ENCODE measurements at regions not wholly inside any gene's neighbourhood (a gene's known extent, or its start where the extent isn't known, plus 50 kb on each side); places are given as distances from the start of the nearest gene placed in this dataset.

DNA sequence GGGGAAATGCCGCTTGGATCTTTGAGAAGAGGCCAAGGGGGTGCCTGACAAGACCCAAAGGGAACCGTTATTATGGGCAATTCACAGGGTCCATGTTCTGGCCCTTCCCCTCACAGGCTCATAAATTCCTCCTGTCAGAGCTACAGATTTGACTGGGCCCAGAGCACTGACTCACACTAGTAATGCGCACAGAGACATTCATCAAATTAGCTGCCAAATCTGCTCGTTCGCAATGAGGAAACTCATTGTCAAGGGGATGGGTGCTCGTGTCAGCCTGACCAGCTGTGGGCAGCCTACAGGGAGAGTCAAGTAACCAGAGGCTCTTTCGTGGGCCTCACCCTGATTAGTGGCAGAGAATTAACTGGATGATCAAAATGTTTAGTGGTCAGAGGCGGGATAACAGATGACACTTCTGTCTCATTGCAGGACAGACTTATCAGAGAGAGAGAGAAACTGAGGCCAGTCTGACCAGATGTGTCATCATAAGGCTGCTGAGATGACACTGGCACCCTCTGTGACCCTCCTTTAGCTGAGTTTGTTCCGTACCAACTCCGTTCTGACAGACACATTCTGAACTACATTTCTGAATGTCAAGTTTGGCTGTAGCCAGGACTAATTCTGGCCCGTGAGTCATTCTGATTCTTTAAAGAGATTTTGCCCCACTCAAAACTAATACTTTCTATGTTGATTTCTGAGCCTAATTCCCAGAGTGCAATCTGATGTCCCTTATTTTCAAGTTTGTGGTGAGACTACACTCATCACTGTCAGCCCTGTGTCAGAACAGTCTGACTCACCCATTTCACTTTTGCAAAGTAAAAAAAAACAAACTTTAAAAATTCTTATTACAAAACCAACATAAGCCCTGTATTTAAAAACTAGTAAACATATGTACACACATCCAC is 377.1 kb downstream of the ACTL7B start:
- TF ChIP-seq, protein P1, sequence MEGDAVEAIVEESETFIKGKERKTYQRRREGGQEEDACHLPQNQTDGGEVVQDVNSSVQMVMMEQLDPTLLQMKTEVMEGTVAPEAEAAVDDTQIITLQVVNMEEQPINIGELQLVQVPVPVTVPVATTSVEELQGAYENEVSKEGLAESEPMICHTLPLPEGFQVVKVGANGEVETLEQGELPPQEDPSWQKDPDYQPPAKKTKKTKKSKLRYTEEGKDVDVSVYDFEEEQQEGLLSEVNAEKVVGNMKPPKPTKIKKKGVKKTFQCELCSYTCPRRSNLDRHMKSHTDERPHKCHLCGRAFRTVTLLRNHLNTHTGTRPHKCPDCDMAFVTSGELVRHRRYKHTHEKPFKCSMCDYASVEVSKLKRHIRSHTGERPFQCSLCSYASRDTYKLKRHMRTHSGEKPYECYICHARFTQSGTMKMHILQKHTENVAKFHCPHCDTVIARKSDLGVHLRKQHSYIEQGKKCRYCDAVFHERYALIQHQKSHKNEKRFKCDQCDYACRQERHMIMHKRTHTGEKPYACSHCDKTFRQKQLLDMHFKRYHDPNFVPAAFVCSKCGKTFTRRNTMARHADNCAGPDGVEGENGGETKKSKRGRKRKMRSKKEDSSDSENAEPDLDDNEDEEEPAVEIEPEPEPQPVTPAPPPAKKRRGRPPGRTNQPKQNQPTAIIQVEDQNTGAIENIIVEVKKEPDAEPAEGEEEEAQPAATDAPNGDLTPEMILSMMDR (IDR thresholded peaks at IDR 0.05; ENCODE audit: low read depth, low read length, poor library complexity, severe bottlenecking): no peak
- TF ChIP-seq EZH2phosphoT487 (IDR thresholded peaks at IDR 0.05; ENCODE audit: borderline replicate concordance, low read length): no peak
